Neural crest cell (in vitro differentiated cells): ENCODE measurements at regions not wholly inside any gene's neighbourhood (a gene's known extent, or its start where the extent isn't known, plus 50 kb on each side); places are given as distances from the start of the nearest gene placed in this dataset.

Experiments used
- DNase-seq: peaks from one replicate; pipeline ENCODE4 v3.0.0; 2021; ENCODE audit warnings: low read depth, mixed read lengths, low spot score
- H3K27ac Mint-ChIP-seq: one replicate; pipeline ENCODE4 v1.8.0; 2021; ENCODE audit warnings: mild to moderate bottlenecking, mixed read lengths; ENCODE audit not compliant: unreplicated experiment
- H3K27me3 Mint-ChIP-seq: 2 replicates; pipeline ENCODE4 v1.8.0; 2021; ENCODE audit warnings: low read depth, mild to moderate bottlenecking, mixed read lengths
- H3K36me3 Mint-ChIP-seq: 2 replicates; pipeline ENCODE4 v1.8.0; 2021; ENCODE audit warnings: low read depth, mild to moderate bottlenecking, mixed read lengths
- H3K4me1 Mint-ChIP-seq: 2 replicates; pipeline ENCODE4 v1.8.0; 2021; ENCODE audit warnings: mixed read lengths
- H3K4me3 Mint-ChIP-seq: one replicate; pipeline ENCODE4 v1.8.0; 2021; ENCODE audit warnings: mild to moderate bottlenecking, mixed read lengths
- H3K9me3 Mint-ChIP-seq: 2 replicates; pipeline ENCODE4 v1.8.0; 2021; ENCODE audit warnings: mixed read lengths
- CTCF ChIP-seq: fragments of 200-600 bp; sonication (generic); conservative IDR thresholded peaks from 2 replicates; pipeline ENCODE4 v1.5.0; 2021; ENCODE audit warnings: antibody characterized with exemption, mild to moderate bottlenecking

- Mint-ChIP-seq H3K27ac (no peak overlapping the region), H3K27me3 (no peaks in the 10 kb centered on the region), H3K9me3 (peaks cover 4% of the 10 kb centered on the region), H3K4me3 (no peak overlapping the region), H3K4me1 (peaks cover 11% of the 10 kb centered on the region), H3K36me3 (peaks cover 4% of the 10 kb centered on the region)
- no peak for DNase-seq
- TF ChIP-seq CTCF, result peak; percentile 56
Measured at GRCh38 chrX:63506320-63506719, 155.2 kb upstream of the SPIN4 start.

- H3K27me3 Mint-ChIP-seq, result no peaks in the 10 kb centered on the region
- no peak for TF ChIP-seq CTCF
- peaks cover 9% of the 10 kb centered on the region for H3K36me3 Mint-ChIP-seq
- peaks cover 6% of the 10 kb centered on the region for H3K9me3 Mint-ChIP-seq
- no peak overlapping the region for H3K4me3 Mint-ChIP-seq
- DNase-seq, result no peak
- H3K4me1 Mint-ChIP-seq, result peaks cover 11% of the 10 kb centered on the region
- peak overlapping the region; percentile 89 for H3K27ac Mint-ChIP-seq
Measured at GRCh38 chrX:63503541-63503940, 152.4 kb upstream of the SPIN4 start.

- TF ChIP-seq CTCF, result no peak
- H3K27me3 Mint-ChIP-seq, result no peaks in the 10 kb centered on the region
- peaks cover 11% of the 10 kb centered on the region for H3K9me3 Mint-ChIP-seq
- peaks cover 24% of the 10 kb centered on the region for H3K36me3 Mint-ChIP-seq
- DNase-seq, result no peak
- no peak overlapping the region for H3K4me3 Mint-ChIP-seq
- H3K27ac Mint-ChIP-seq, result no peak overlapping the region
- no peaks in the 10 kb centered on the region for H3K4me1 Mint-ChIP-seq
Measured at GRCh38 chrX:63488546-63489373, 137.6 kb upstream of the SPIN4 start.

GRCh38 chrX:63475200-63475599, 124.1 kb upstream of the SPIN4 start:
- H3K9me3 Mint-ChIP-seq, result peaks cover 25% of the 10 kb centered on the region
- H3K4me1 Mint-ChIP-seq, result no peaks in the 10 kb centered on the region
- no peaks in the 10 kb centered on the region for H3K27me3 Mint-ChIP-seq
- H3K36me3 Mint-ChIP-seq, result peaks cover 38% of the 10 kb centered on the region
- no peak for DNase-seq
- no peak overlapping the region for H3K4me3 Mint-ChIP-seq
- TF ChIP-seq CTCF, result no peak
- no peak overlapping the region for H3K27ac Mint-ChIP-seq

- no peak for TF ChIP-seq CTCF
- H3K4me3 Mint-ChIP-seq, result no peak overlapping the region
- no peak overlapping the region for H3K27ac Mint-ChIP-seq
- DNase-seq, result no peak
- no peaks in the 10 kb centered on the region for H3K27me3 Mint-ChIP-seq
- peaks cover 19% of the 10 kb centered on the region for H3K36me3 Mint-ChIP-seq
- H3K9me3 Mint-ChIP-seq, result peaks cover 17% of the 10 kb centered on the region
- H3K4me1 Mint-ChIP-seq, result no peaks in the 10 kb centered on the region
Measured at GRCh38 chrX:63471004-63471403, 119.9 kb upstream of the SPIN4 start.
